ENCODE measurements at regions not wholly inside any gene's neighbourhood (a gene's known extent, or its start where the extent isn't known, plus 50 kb on each side); places are given as distances from the start of the nearest gene placed in this dataset.

DNA sequence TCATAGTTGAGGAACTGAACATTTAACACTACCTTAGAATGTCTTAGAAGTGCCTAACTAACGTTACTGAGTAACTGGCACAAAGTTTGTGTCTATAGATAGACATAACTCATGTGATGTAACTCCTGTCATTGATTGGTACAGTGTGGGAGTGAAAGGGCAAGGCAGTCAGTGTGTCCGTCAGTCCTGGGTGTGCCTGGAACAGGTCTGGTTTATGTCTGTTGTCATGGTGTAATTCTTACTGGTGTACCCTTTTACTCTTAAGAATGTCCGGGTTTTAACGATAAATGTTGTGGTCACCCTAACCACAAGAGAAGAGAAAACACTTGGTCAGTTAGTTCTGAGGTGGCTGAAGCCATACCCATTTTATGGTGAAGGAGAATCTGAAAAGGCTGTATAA lies 93.1 kb upstream of the ESX1 start:
- Histone ChIP-seq H3K27me3 (ENCODE audit: control insufficient read depth, insufficient read depth, low read length) (peaks cover 12% of the 10 kb centered on the region), H2BK120ac (ENCODE audit: low read depth, low read length) (no peak overlapping the region), H3K4me2 (ENCODE audit: low read depth, low read length) (no peak overlapping the region), H2BK15ac (ENCODE audit: low read depth, low read length) (no peak overlapping the region), H3K9me3 (ENCODE audit: control insufficient read depth, insufficient read depth, low read length) (no peaks in the 10 kb centered on the region), H4K91ac (ENCODE audit: insufficient read depth, low read depth, low read length) (no peak overlapping the region), H4K20me1 (ENCODE audit: insufficient read depth, low read length) (no peaks in the 10 kb centered on the region), H2AK9ac (replicated peaks; ENCODE audit: low read depth, low read length, poor library complexity) (no peak overlapping the region), H3K14ac (replicated peaks; ENCODE audit: low read depth, low read length) (no peak overlapping the region), H3K9ac (ENCODE audit: low read depth, low read length) (no peak overlapping the region), H3K36me3 (ENCODE audit: control insufficient read depth, insufficient read depth, low read length) (no peaks in the 10 kb centered on the region), H2AK5ac (ENCODE audit: low read depth, low read length) (no peak overlapping the region), H3K23ac (ENCODE audit: low read depth, low read length) (no peak overlapping the region), H2BK5ac (ENCODE audit: low read depth, low read length, poor library complexity, severe bottlenecking) (no peak overlapping the region), H3K79me1 (ENCODE audit: low read depth in 1 of 2, low read length in 2 of 2) (no peaks in the 10 kb centered on the region), H3K18ac (ENCODE audit: low read depth, low read length) (no peak overlapping the region), H2AFZ (replicated peaks; ENCODE audit: low read length, poor library complexity) (no peak overlapping the region), H3K27ac (ENCODE audit: insufficient read depth, low read length) (no peak overlapping the region), H4K8ac (ENCODE audit: low read depth in 2 of 2, low read length in 2 of 2) (no peak overlapping the region), H3K56ac (ENCODE audit: extremely low read depth, insufficient read depth, low read length) (no peak overlapping the region), H4K5ac (ENCODE audit: low read depth, low read length) (no peak overlapping the region), H3K9me1 (ENCODE audit: insufficient read depth, low read length) (no peaks in the 10 kb centered on the region), H3K4ac (ENCODE audit: low read depth, low read length) (no peak overlapping the region), H3K4me3 (ENCODE audit: insufficient read depth, low read depth, low read length) (no peak overlapping the region), H2BK20ac (ENCODE audit: low read depth, low read length) (no peak overlapping the region), H3K4me1 (ENCODE audit: control insufficient read depth, insufficient read depth, low read length) (no peaks in the 10 kb centered on the region)
- TF ChIP-seq, protein P1, sequence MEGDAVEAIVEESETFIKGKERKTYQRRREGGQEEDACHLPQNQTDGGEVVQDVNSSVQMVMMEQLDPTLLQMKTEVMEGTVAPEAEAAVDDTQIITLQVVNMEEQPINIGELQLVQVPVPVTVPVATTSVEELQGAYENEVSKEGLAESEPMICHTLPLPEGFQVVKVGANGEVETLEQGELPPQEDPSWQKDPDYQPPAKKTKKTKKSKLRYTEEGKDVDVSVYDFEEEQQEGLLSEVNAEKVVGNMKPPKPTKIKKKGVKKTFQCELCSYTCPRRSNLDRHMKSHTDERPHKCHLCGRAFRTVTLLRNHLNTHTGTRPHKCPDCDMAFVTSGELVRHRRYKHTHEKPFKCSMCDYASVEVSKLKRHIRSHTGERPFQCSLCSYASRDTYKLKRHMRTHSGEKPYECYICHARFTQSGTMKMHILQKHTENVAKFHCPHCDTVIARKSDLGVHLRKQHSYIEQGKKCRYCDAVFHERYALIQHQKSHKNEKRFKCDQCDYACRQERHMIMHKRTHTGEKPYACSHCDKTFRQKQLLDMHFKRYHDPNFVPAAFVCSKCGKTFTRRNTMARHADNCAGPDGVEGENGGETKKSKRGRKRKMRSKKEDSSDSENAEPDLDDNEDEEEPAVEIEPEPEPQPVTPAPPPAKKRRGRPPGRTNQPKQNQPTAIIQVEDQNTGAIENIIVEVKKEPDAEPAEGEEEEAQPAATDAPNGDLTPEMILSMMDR (conservative IDR thresholded peaks at IDR 0.05; ENCODE audit: low read depth, low read length): no peak
- TF ChIP-seq NFE2L2 (IDR thresholded peaks at IDR 0.05; ENCODE audit: low read depth, low read length) (no peak), CHD1 (IDR thresholded peaks at IDR 0.05; ENCODE audit: low read depth, low read length) (no peak), RFX5 (IDR thresholded peaks at IDR 0.05; ENCODE audit: low read depth, low read length) (no peak), POLR2A (IDR thresholded peaks at IDR 0.05; ENCODE audit: low read depth, low read length) (no peak), MAZ (IDR thresholded peaks at IDR 0.05; ENCODE audit: borderline replicate concordance, low read depth, low read length) (no peak), SMC3 (IDR thresholded peaks at IDR 0.05; ENCODE audit: low read depth, low read length) (no peak), CEBPB (IDR thresholded peaks at IDR 0.05; ENCODE audit: low read depth, low read length) (no peak), BHLHE40 (IDR thresholded peaks at IDR 0.05; ENCODE audit: low read depth, low read length) (no peak), RAD21 (IDR thresholded peaks at IDR 0.05; ENCODE audit: low read length) (no peak), MAFK (IDR thresholded peaks at IDR 0.05; ENCODE audit: low read depth, low read length) (no peak)
- TF ChIP-seq, protein P2, sequence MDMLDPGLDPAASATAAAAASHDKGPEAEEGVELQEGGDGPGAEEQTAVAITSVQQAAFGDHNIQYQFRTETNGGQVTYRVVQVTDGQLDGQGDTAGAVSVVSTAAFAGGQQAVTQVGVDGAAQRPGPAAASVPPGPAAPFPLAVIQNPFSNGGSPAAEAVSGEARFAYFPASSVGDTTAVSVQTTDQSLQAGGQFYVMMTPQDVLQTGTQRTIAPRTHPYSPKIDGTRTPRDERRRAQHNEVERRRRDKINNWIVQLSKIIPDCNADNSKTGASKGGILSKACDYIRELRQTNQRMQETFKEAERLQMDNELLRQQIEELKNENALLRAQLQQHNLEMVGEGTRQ (IDR thresholded peaks at IDR 0.05; ENCODE audit: low read depth, low read length): no peak
- intact Hi-C loops (cut with micrococcal nuclease) (loop anchor here (10.0 kb wide), 1 partner anchor 153 kb away; no protein-coding TSS in a partner anchor), dilution Hi-C loops (cut with HindIII; ENCODE audit: low sequenced_read_pairs, unreplicated experiment) (no loop called here), in situ Hi-C loops (cut with MboI; ENCODE audit: low sequenced_read_pairs) (no loop called here)
- ATAC-seq (ENCODE audit: low read depth): no peak
- WGBS, 2 experiments (ENCODE audit: extremely low coverage in 2 of 2, insufficient read length in 1 of 2): no CpG with 5 or more reads among the region's 4 CpGs
- CTCF ChIA-PET: no interaction called here
- POLR2A ChIA-PET (ENCODE audit: unreplicated experiment): no interaction called here
- no peak for DNase-seq
- BruUV-seq (replicated peaks): no TSS peak

All from IMR-90 (cell line).